ENCODE measurements at regions not wholly inside any gene's neighbourhood (a gene's known extent, or its start where the extent isn't known, plus 50 kb on each side); places are given as distances from the start of the nearest gene placed in this dataset.

GRCh38 chr11:16421826-16422225, 65.5 kb upstream of the SOX6 start:
- no peak for DNase-seq

- no peak for DNase-seq
These were observed 62.2 kb upstream of the SOX6 start for GRCh38 chr11:16418428-16419097.

GRCh38 chr11:16412525-16413172, 56.3 kb upstream of the SOX6 start:
- DNase-seq: no peak

- no peak for DNase-seq
These were observed 54.1 kb upstream of the SOX6 start for GRCh38 chr11:16410479-16410878.

- no peak for DNase-seq
These were observed 52.3 kb upstream of the SOX6 start for GRCh38 chr11:16408619-16409018.

GRCh38 chr11:16406226-16406625, 49.9 kb upstream of the SOX6 start:
- no peak for DNase-seq

All from HCEC 1CT (cell line).